Tibial nerve (tissue), 4 donors: ENCODE measurements at regions not wholly inside any gene's neighbourhood (a gene's known extent, or its start where the extent isn't known, plus 50 kb on each side); places are given as distances from the start of the nearest gene placed in this dataset.

Source experiments
- DNase-seq, 2 donors: peaks; one replicate each; pipeline ENCODE4 v3.0.0-alpha.2; 2019; ENCODE audit warnings: low spot score in 2 of 2
- H3K27ac ChIP-seq, 4 donors: fragments of 200-600 bp; sonication (generic) in 3 of 4; one replicate each; pipeline ENCODE4 v1.5.1; 2017 to 2019; ENCODE audit warnings: mild to moderate bottlenecking in 1 of 4
- H3K27me3 ChIP-seq, 2 donors: fragments of 200-600 bp; sonication (generic) in 1 of 2; one replicate each; pipeline versions ENCODE4 v1.5.1 to v1.6.0; 2017 to 2019
- H3K36me3 ChIP-seq, 3 donors: fragments of 200-600 bp; sonication (generic); one replicate each; pipeline ENCODE4 v1.5.1; 2018 to 2019
- H3K4me1 ChIP-seq, 4 donors: fragments of 200-600 bp; sonication (generic) in 3 of 4; one replicate each; pipeline ENCODE4 v1.5.1; 2017 to 2019
- H3K4me3 ChIP-seq, 4 donors: fragments of 200-600 bp; sonication (generic) in 3 of 4; one replicate each; pipeline ENCODE4 v1.5.1; 2017 to 2019; ENCODE audit warnings: mild to moderate bottlenecking in 1 of 4, moderate library complexity in 1 of 4
- H3K9me3 ChIP-seq, 4 donors: fragments of 200-600 bp; sonication (generic) in 3 of 4; one replicate each; pipeline ENCODE4 v1.5.1; 2017 to 2019
- EP300 ChIP-seq, 2 donors: sonication (generic); formaldehyde crosslinking; IDR thresholded peaks; one replicate each; pipeline ENCODE4 v1.6.1; 2017; ENCODE audit warnings: antibody characterized with exemption in 2 of 2, mild to moderate bottlenecking in 1 of 2
- POLR2A ChIP-seq, 2 donors: fragments of 450-650 bp; IDR thresholded peaks; one replicate each; pipeline ENCODE4 v1.6.1; 2017; ENCODE audit warnings: antibody characterized with exemption in 2 of 2, mild to moderate bottlenecking in 2 of 2, moderate library complexity in 2 of 2
- WGBS, 2 donors: methylation state at CpG; one replicate each; pipeline ENCODE4 v1.1.5; 2018; 5-methylcytosine and 5-hydroxymethylcytosine counted together
- TF ChIP-seq, protein P1 (sequence below), 5 experiments: fragments of 200-600 bp in 3 of 5; fragments of 450-650 bp in 2 of 5; sonication (generic) in 3 of 5; IDR thresholded peaks; one replicate each; pipeline ENCODE4 v1.5.1; 2016 to 2019; ENCODE audit warnings: antibody characterized with exemption in 5 of 5, mild to moderate bottlenecking in 3 of 5, moderate library complexity in 2 of 5

GRCh38 chrX:74242484-74243138, 61.4 kb upstream of the ZCCHC13 start:
- no peaks in the 10 kb centered on the region for H3K27me3 ChIP-seq
- 55 to 78% methylated on average over 7 to 8 of the region's 8 CpGs for WGBS, 2 donors
- H3K4me1 ChIP-seq: no peaks in the 10 kb centered on the region
- DNase-seq: no peak
- H3K4me3 ChIP-seq: no peak overlapping the region
- TF ChIP-seq, protein P1, sequence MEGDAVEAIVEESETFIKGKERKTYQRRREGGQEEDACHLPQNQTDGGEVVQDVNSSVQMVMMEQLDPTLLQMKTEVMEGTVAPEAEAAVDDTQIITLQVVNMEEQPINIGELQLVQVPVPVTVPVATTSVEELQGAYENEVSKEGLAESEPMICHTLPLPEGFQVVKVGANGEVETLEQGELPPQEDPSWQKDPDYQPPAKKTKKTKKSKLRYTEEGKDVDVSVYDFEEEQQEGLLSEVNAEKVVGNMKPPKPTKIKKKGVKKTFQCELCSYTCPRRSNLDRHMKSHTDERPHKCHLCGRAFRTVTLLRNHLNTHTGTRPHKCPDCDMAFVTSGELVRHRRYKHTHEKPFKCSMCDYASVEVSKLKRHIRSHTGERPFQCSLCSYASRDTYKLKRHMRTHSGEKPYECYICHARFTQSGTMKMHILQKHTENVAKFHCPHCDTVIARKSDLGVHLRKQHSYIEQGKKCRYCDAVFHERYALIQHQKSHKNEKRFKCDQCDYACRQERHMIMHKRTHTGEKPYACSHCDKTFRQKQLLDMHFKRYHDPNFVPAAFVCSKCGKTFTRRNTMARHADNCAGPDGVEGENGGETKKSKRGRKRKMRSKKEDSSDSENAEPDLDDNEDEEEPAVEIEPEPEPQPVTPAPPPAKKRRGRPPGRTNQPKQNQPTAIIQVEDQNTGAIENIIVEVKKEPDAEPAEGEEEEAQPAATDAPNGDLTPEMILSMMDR (IDR thresholded peaks at IDR 0.05): no peak
- TF ChIP-seq POLR2A (IDR thresholded peaks at IDR 0.05): no peak
- no peak for TF ChIP-seq EP300 (IDR thresholded peaks at IDR 0.05)
- peaks cover 0 to 6% (median 0%) of the 10 kb centered on the region in 3 donors for H3K36me3 ChIP-seq
- no peak overlapping the region for H3K27ac ChIP-seq
- no peaks in the 10 kb centered on the region for H3K9me3 ChIP-seq

DNA sequence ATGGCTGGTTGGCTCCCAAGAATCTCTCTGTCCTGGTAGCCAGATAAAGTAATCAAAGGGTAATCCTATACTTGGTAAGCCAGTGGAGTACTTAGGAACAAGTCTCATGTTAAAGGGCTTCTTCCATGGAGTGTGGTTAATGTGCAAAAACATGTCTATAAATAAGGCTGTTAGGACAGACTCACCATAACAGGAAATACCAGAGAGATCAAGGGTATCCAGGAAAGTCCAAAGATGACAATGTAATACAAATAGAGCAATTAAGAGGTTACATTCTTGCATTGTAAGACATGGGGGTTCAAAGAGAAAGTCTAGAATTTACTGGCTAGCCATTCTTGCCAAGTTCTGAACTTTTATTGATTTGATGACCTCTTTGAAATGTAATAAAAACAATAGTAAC, 61.9 kb upstream of the ZCCHC13 start:
- H3K27me3 ChIP-seq: no peaks in the 10 kb centered on the region
- H3K4me1 ChIP-seq: no peaks in the 10 kb centered on the region
- H3K36me3 ChIP-seq: peaks cover 0 to 6% (median 0%) of the 10 kb centered on the region in 3 donors
- TF ChIP-seq EP300 (IDR thresholded peaks at IDR 0.05) (no peak), POLR2A (IDR thresholded peaks at IDR 0.05) (no peak)
- TF ChIP-seq, protein P1 (IDR thresholded peaks at IDR 0.05): no peak
- H3K4me3 ChIP-seq: no peak overlapping the region
- DNase-seq: no peak
- no peaks in the 10 kb centered on the region for H3K9me3 ChIP-seq
- peak overlapping the region in 1 of 4 donors; percentile 6 for H3K27ac ChIP-seq

DNA sequence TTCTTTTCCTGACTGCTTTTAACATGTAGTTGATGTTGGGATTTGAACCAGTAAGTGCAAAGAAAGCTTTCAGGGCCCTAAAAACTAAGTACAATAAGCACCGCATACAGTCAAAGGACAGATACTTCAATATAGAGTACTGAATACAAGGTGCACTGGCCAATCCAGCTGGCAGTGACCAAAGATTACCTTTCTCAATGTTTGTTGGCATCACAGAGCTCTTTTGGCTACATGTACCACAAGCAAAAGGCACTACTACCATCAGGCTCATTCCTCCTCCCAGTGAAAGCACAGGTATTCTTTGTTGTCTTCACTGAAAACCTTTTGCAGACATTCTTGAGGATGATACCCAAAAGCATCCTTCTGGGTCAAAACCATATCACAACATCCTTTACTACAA, 65.2 kb upstream of the ZCCHC13 start:
- 92 to 100% methylated on average over 1 of the region's 1 CpG for WGBS, 2 donors
- no peak for TF ChIP-seq EP300 (IDR thresholded peaks at IDR 0.05)
- TF ChIP-seq POLR2A (IDR thresholded peaks at IDR 0.05): no peak
- TF ChIP-seq, protein P1 (IDR thresholded peaks at IDR 0.05): no peak

GRCh38 chrX:74234818-74235217, 69.2 kb upstream of the ZCCHC13 start:
- WGBS, 2 donors: 45 to 93% methylated on average over 2 of the region's 2 CpGs
- Histone ChIP-seq H3K27me3 (no peaks in the 10 kb centered on the region), H3K4me1 (no peaks in the 10 kb centered on the region), H3K36me3 (peaks cover 0 to 6% (median 0%) of the 10 kb centered on the region in 3 donors), H3K27ac (no peak overlapping the region), H3K9me3 (no peaks in the 10 kb centered on the region), H3K4me3 (no peak overlapping the region)
- no peak for DNase-seq
- TF ChIP-seq POLR2A (IDR thresholded peaks at IDR 0.05): no peak
- TF ChIP-seq EP300 (IDR thresholded peaks at IDR 0.05): no peak
- TF ChIP-seq, protein P1 (IDR thresholded peaks at IDR 0.05): no peak

More for the DNA sequence above, 65.2 kb upstream of the ZCCHC13 start:
- H3K9me3 ChIP-seq: no peaks in the 10 kb centered on the region
- no peaks in the 10 kb centered on the region for H3K4me1 ChIP-seq
- no peaks in the 10 kb centered on the region for H3K27me3 ChIP-seq
- DNase-seq: no peak
- H3K36me3 ChIP-seq: peaks cover 0 to 6% (median 0%) of the 10 kb centered on the region in 3 donors
- no peak overlapping the region for H3K27ac ChIP-seq
- no peak overlapping the region for H3K4me3 ChIP-seq

DNA sequence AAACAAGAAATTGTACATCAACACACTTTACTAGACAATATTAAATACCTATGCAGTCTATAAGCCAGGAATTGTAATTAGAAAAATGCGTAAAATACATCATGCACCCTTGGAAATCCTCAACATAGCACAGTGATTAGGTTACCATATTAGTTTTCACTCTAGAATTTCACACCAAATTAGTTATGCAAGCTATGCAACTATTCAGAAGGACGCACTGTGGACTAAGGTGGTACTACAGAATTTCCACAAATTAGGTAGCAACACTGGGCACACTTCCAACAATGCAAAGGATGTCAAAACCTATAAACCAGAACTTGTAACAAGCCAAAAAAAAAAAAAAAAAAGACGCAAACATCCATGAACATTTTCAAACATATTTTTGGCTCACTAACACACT, 71.1 kb upstream of the ZCCHC13 start:
- TF ChIP-seq, protein P1 (IDR thresholded peaks at IDR 0.05): no peak
- TF ChIP-seq POLR2A (IDR thresholded peaks at IDR 0.05) (no peak), EP300 (IDR thresholded peaks at IDR 0.05) (no peak)
- Histone ChIP-seq H3K9me3 (no peaks in the 10 kb centered on the region), H3K27me3 (no peaks in the 10 kb centered on the region), H3K36me3 (peaks cover 0 to 4% (median 0%) of the 10 kb centered on the region in 3 donors), H3K4me1 (no peaks in the 10 kb centered on the region), H3K27ac (no peak overlapping the region), H3K4me3 (no peak overlapping the region)
- no peak for DNase-seq
- WGBS, 2 donors: 71 to 89% methylated on average over 3 of the region's 3 CpGs
